HS-5 (cell line): ENCODE measurements at regions not wholly inside any gene's neighbourhood (a gene's known extent, or its start where the extent isn't known, plus 50 kb on each side); places are given as distances from the start of the nearest gene placed in this dataset.

Source experiments
- DNase-seq: peaks from one replicate; pipeline ENCODE4 v3.0.0-alpha.2; 2012; ENCODE audit warnings: low read depth

DNA sequence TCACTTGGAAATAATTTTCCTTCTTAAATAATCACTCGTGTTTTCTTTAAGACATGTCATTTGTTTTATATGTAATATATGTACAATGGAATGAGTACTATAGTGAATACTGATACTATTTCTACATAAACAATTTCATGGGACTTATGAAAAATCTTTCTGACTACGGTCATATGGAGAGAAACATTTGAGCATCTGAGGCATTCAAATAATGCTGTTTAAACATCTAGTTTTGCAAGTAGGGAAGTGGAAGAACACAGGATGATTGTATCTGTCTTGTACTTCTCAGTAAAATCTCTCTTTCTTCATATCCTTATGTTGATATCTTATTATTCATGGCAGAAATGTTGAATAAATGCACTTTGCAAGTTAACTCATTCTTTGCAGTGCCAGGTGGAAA, 599.5 kb upstream of the KCNMB2 start:
- no peak for DNase-seq

- no peak for DNase-seq
Observed at GRCh38 chr3:177942911-177943310, 593.3 kb upstream of the KCNMB2 start.

DNA sequence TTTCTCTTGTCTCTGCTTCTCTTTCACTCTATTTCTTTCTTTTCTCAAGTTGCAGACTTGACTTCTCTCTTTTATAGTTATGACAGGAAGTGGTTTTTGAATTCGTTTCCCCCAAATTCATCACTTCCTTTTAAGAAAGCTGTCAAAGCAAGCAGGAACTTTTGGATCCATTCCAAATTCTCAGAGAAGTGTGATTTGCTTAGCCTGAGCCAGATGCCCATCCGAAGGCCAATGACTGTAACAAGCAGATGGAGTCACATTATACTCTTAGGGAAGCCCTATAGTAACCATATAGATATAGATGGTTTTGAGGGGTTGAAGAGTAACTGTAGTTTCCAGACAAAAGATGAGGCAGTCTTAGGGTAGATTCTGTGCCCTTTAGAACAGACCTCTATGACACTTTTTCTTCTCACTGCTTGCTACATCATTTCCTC, 592.0 kb upstream of the KCNMB2 start:
- no peak for DNase-seq

- no peak for DNase-seq
Observed at GRCh38 chr3:177946048-177946447, 590.2 kb upstream of the KCNMB2 start.

DNA sequence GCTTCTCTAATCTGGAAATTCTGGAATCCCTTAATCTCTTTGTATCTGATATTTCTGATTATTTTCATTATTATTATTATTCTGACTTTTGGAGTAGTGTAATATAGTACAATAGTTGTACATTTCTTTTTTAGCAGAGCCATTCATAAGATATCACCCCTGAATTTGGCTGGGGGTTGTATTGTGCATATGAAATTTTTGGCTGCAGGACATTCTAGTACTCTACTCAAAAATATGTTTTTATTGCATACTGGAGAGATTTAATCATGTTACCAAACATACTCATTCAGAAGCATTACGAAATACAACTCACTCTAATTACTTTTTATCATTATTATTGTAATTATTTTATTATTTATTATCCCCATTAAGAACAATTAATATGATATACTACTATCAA, 589.7 kb upstream of the KCNMB2 start:
- DNase-seq: no peak

- no peak for DNase-seq
Observed at GRCh38 chr3:177946936-177947335, 589.3 kb upstream of the KCNMB2 start.

- no peak for DNase-seq
Observed at GRCh38 chr3:177947901-177948300, 588.3 kb upstream of the KCNMB2 start.

GRCh38 chr3:177948716-177949425, 587.4 kb upstream of the KCNMB2 start:
- no peak for DNase-seq

DNA sequence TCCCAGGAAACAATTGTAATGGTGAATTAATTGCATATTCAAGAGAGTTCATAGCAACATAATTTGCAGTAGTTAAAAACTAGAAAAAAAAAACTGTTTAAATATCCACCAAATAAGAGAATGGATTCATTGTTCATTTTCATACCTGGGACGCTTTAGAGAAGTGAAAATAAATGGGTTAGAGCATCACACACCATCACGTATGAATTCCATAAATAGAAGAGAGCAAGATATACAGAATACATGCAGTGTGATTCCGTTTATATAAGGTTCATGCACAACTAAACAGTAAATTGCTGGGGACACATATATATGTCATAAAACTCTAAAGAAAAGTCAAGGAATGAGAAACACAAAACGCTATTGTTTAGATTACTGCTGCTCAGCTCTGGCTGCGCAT, 577.0 kb upstream of the KCNMB2 start:
- DNase-seq: no peak

- DNase-seq: no peak
Observed at GRCh38 chr3:177960014-177960413, 576.2 kb upstream of the KCNMB2 start.

DNA sequence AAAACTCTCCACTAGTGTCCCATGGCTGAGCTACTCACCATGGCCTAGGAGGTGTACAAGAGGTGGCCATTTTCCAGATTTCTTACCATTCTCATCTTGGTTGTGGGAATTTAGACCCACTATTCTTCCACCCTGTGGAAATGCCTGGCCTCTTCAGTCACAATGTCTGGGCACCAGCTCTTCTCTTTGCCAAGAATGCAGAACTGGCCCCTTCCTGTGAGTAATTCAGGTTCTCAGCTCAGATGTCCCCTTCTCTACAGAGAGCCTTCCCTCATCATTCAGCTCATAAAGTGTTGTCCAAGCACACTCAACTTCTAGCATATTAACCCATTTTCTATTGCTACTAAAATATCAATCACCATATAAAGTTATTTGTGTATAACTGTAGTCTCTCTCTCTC, 575.5 kb upstream of the KCNMB2 start:
- no peak for DNase-seq

DNA sequence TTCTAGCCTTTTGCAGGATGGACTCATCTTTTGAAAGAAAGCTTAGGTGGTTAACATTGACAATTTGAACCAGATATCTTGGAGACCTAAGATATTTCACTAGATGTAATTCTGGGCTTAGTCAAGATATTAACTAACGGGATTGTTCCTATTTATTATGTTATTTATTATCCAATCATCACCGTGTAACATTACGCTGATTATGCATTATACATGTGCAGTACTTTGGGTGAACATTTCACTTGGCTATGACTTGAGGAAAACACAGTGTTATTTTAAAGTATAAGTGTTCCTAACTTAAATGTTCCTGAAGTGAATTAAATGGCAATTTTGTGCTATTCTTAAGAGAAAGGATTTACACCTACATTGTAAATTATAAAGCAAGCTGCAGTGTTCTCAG, 574.5 kb upstream of the KCNMB2 start:
- DNase-seq: no peak

- DNase-seq: no peak
Observed at GRCh38 chr3:177966493-177966892, 569.7 kb upstream of the KCNMB2 start.

GRCh38 chr3:177968891-177969290, 567.3 kb upstream of the KCNMB2 start:
- peak; percentile 20 for DNase-seq

GRCh38 chr3:177973241-177973840, 562.9 kb upstream of the KCNMB2 start:
- no peak for DNase-seq

DNA sequence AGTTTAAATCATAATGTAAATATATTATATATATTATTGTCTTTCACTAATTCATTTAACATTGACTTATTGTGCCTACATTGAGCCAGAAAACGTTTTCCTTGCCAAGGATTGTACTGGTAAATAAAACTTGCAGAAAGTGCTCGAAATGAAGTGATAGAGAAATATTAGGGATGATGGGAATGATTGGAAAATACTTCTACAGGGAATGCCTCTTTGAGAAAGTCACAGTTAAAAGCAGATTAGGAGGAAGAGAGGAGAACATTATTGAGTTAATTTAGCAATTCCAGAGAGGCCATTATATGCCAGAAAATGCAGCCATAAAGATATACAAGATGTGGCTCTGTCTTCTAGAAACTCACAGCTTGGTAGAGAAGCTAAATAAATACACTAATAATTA, 560.0 kb upstream of the KCNMB2 start:
- no peak for DNase-seq

DNA sequence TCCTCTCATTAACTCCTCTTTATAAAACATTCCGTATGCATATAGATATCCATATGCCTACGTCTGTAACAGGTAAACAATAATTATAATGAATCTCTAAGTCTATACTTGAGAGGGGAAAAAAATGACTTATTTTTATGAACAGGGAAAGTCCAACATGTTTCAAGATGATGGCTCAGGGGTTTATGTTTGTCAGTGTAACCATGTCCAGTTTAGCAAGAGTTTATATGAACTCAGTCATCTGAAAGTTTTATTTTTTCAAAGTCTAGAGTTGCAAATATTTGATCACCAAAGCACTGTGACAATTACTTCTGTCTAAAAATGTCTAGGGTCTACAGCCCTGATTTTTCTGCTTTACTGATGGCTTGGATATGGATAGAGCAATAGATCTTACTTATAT, 559.4 kb upstream of the KCNMB2 start:
- no peak for DNase-seq

DNA sequence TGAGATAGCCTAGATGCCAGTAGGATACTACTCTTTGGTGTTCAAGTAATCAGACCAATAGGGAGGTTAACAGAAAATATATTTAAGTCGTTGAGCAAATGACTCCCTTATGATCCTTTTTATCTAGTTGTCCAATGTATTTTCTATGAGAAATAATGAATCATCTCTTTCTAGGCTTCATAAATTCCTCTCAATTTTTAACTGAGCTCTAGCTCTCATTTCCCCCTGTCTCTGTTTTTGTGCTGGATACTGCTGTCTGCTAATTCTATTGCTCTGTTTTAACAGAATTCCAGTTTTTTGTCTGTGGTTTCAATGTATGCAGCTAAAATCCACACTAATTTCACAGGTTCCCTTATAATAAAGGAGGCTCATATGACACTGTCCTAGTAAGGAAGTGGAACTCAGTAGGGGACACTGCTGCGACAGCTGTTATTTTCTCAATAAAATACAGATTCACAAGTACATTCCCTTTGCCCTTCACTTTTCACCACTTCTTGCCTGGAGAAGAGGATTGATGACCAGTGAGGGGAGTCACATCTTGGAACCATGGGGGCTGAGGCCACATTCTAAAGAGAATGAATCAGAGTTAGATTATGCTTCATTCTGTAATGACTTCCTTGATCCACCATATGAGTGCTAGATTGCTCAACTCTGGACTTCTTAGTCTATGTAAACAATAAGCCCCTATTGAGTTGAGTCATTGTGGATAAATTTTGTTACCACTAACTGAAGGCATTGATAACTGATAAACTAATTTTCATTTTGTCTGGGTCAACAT, 558.7 kb upstream of the KCNMB2 start:
- DNase-seq: peak; percentile 91

GRCh38 chr3:177978946-177979345, 557.3 kb upstream of the KCNMB2 start:
- no peak for DNase-seq

GRCh38 chr3:177979703-177980102, 556.5 kb upstream of the KCNMB2 start:
- no peak for DNase-seq

GRCh38 chr3:177981576-177981975, 554.7 kb upstream of the KCNMB2 start:
- DNase-seq: no peak

- DNase-seq: peak; percentile 24
Observed at GRCh38 chr3:177982034-177982433, 554.2 kb upstream of the KCNMB2 start.

DNA sequence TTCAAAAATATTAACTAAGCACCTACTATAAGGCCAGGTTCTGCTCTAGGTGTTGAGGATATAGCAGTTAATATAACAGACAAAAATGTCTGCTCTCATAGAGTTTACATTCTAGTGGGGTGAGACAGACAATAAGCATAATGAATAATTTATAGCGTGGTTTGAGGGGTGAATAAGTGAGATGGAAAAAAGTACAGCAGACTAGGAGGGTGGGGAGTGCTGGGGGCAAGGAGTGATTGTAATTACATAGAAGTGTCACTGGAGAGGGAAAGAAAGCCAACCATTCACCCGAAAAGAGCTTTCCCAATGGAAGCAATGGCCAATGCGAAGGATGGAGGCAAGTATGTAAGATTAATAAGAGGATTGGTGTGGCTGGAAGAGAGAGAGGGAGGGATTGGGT, 552.9 kb upstream of the KCNMB2 start:
- no peak for DNase-seq
